ENCODE measurements at regions not wholly inside any gene's neighbourhood (a gene's known extent, or its start where the extent isn't known, plus 50 kb on each side); places are given as distances from the start of the nearest gene placed in this dataset.

DNA sequence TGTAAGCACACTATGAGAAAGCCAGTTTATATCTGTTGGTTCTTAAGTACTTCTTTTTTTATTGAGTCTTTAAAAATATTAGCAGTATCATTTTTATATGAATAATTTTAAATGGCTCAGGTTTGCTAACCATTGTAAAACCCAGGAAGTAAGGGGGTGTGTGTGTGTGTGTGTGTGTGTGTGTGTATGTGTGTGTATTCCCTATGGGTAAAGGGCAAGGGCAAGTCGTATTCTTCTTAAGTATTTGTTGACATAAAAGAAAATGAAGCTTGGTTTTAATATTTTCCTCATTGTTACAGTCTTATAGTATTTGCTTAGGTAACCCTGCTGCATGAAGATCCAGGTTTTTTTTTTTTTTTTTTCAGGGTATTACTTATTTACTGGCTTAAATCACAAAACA, 495.0 kb upstream of the B3GALT2 start:
- H3K4me1 ChIP-seq (ENCODE audit: control insufficient read depth, insufficient read depth, low read length, poor library complexity, severe bottlenecking), result no peaks in the 10 kb centered on the region
- H3K36me3 ChIP-seq (ENCODE audit: control insufficient read depth, insufficient read depth, low read length), result no peaks in the 10 kb centered on the region
- no peak overlapping the region for H3K27ac ChIP-seq (ENCODE audit: low read depth, low read length, severe bottlenecking)
- WGBS, 2 experiments (ENCODE audit: insufficient coverage in 2 of 2), result no CpG with 5 or more reads among the region's 1 CpG
- H3K4me3 ChIP-seq (ENCODE audit: extremely low read depth, insufficient read depth, low read length, poor library complexity, severe bottlenecking), result no peak overlapping the region
- no peaks in the 10 kb centered on the region for H3K9me3 ChIP-seq (ENCODE audit: control insufficient read depth, low read length)

DNA sequence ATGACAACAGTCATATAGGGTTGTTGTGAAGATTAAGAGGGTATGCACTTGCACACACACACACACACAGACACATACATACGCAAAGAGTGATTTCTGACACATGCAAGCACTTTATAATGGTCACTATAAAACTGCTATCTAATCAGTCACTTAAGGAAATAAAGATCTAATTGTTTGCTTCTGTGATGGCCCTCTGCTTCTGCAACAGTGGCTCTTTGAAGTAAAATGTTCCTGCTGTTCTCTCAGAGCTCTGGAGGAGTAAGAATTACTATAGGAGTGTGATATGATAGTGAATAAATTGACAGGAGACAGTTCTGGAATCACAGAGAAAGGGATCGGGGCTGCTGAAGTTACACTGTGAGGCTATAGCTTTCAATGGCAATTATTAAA, 494.5 kb upstream of the B3GALT2 start:
- Histone ChIP-seq H3K4me3 (ENCODE audit: extremely low read depth, insufficient read depth, low read length, poor library complexity, severe bottlenecking) (no peak overlapping the region), H3K4me1 (ENCODE audit: control insufficient read depth, insufficient read depth, low read length, poor library complexity, severe bottlenecking) (no peaks in the 10 kb centered on the region), H3K27ac (ENCODE audit: low read depth, low read length, severe bottlenecking) (no peak overlapping the region), H3K36me3 (ENCODE audit: control insufficient read depth, insufficient read depth, low read length) (no peaks in the 10 kb centered on the region), H3K9me3 (ENCODE audit: control insufficient read depth, low read length) (no peaks in the 10 kb centered on the region)
- WGBS, 2 experiments (ENCODE audit: insufficient coverage in 2 of 2), result no CpG with 5 or more reads among the region's 2 CpGs

DNA sequence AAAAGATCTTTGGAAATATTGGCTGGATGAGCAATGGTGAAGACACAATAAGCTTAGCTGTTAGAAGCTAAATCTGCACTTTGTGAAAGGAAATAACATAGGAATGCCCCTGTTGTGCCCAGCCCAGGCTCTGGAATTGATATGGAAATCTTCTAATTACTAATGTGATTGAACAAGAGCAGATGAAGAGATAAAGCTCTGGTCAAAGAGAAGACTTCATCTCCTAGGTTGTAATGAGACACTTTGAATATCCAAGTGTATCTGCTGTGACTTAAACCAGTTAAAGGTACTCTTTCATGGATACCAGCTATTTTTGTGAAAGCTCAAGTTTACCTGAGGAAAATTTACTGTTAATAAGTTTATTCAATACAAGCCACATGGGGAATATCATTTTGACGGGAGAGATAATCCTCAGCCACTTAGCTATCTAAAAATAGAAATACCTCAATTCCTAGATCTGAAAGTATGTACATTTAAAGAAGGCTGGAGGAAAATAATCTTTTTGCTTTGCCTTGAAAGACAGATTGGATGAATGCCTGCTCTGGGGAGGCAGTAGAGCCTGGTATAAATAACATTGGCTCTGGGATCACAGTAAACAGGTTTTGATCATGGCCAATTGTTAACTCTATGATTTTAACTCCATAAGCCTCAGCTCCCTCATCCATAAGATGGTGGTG, 494.0 kb upstream of the B3GALT2 start:
- H3K36me3 ChIP-seq (ENCODE audit: control insufficient read depth, insufficient read depth, low read length), result no peaks in the 10 kb centered on the region
- H3K27ac ChIP-seq (ENCODE audit: low read depth, low read length, severe bottlenecking), result no peak overlapping the region
- no peaks in the 10 kb centered on the region for H3K9me3 ChIP-seq (ENCODE audit: control insufficient read depth, low read length)
- no peak overlapping the region for H3K4me3 ChIP-seq (ENCODE audit: extremely low read depth, insufficient read depth, low read length, poor library complexity, severe bottlenecking)
- no peaks in the 10 kb centered on the region for H3K4me1 ChIP-seq (ENCODE audit: control insufficient read depth, insufficient read depth, low read length, poor library complexity, severe bottlenecking)
- no CpG with 5 or more reads among the region's 1 CpG for WGBS, 2 experiments (ENCODE audit: insufficient coverage in 2 of 2)

DNA sequence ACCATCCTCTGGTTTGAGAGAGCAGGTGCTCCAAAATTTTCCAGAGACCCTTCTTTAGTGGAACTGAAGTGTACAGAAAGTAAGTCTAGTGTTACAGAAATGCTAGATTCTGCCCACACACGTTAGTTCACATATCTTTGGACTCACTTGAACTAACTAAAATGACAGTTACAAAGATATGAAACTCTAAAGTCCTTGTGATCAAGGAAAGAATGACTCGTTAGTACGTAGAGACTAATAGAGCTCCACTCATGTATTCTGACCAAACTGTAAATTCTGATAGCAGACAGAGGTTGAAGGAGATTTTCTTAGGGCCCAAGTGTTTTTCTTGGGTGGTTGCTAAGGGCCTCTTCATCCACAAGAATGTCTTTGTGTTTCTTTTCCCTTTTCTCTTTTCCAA, 491.5 kb upstream of the B3GALT2 start:
- H3K4me3 ChIP-seq (ENCODE audit: extremely low read depth, insufficient read depth, low read length, poor library complexity, severe bottlenecking), result no peak overlapping the region
- no peaks in the 10 kb centered on the region for H3K4me1 ChIP-seq (ENCODE audit: control insufficient read depth, insufficient read depth, low read length, poor library complexity, severe bottlenecking)
- H3K36me3 ChIP-seq (ENCODE audit: control insufficient read depth, insufficient read depth, low read length), result no peaks in the 10 kb centered on the region
- no peak overlapping the region for H3K27ac ChIP-seq (ENCODE audit: low read depth, low read length, severe bottlenecking)
- WGBS, 2 experiments (ENCODE audit: insufficient coverage in 2 of 2), result 100% methylated on average over 2 of the region's 3 CpGs; no CpG with 5 or more reads in 1 of the 2 experiments
- no peaks in the 10 kb centered on the region for H3K9me3 ChIP-seq (ENCODE audit: control insufficient read depth, low read length)

DNA sequence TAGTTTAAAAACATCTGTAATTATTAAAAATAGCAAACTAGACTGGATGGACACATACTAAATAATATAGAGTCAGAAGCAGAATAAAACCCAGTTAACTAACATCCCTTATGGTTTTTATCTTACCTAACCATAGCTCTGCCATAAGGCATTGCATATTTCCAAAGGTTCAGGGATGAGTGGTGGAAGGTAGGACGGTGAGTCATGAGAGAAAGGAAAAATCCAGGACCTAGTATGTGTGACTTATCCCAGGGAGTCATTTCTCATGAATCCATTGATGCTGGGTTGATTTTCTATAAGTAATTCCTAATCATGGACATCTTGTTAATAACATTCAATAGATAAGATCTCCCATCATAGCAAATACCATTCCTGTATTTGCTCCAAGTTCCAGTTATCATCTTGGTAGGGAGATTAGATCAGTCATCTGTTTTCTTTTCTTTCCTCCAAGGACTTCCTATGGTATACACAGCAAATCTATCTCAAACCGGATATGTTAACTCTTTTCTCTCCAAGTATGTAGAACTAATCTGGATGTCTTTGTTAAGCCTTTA, 490.7 kb upstream of the B3GALT2 start:
- no CpG with 5 or more reads among the region's 2 CpGs for WGBS, 2 experiments (ENCODE audit: insufficient coverage in 2 of 2)
- H3K9me3 ChIP-seq (ENCODE audit: control insufficient read depth, low read length), result no peaks in the 10 kb centered on the region
- no peak overlapping the region for H3K27ac ChIP-seq (ENCODE audit: low read depth, low read length, severe bottlenecking)
- no peak overlapping the region for H3K4me3 ChIP-seq (ENCODE audit: extremely low read depth, insufficient read depth, low read length, poor library complexity, severe bottlenecking)
- no peaks in the 10 kb centered on the region for H3K4me1 ChIP-seq (ENCODE audit: control insufficient read depth, insufficient read depth, low read length, poor library complexity, severe bottlenecking)
- H3K36me3 ChIP-seq (ENCODE audit: control insufficient read depth, insufficient read depth, low read length), result no peaks in the 10 kb centered on the region

DNA sequence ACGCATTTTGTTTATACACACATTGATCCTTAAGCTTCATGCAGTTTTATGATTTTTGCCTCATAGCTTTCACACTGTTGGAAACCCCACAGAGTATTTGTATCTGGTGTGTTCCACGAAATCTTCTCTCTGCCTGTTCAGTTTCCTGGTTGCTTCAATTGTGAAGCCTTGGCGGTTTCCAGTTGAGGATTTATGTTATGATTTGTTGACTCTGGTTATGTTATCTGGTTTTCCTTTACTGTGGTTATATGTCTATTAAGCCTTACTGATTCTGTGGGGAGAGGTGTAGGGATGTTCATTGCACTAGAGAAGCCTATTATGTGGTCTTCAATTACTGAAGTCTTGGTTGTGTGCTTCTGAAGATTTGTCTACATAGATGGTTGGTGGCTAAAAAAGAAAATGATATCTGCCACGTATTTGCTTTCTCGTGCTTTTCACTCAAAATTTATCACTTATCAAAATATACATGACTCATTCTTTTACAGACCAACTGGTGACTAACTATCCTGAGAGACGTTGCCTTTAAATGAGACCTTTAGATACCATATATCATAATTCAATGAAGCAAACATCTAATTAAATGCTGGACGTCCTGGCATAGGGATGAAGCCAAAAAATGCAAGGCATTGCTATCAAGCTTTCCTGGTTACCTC, 488.0 kb upstream of the B3GALT2 start:
- no peaks in the 10 kb centered on the region for H3K36me3 ChIP-seq (ENCODE audit: control insufficient read depth, insufficient read depth, low read length)
- no peaks in the 10 kb centered on the region for H3K4me1 ChIP-seq (ENCODE audit: control insufficient read depth, insufficient read depth, low read length, poor library complexity, severe bottlenecking)
- H3K9me3 ChIP-seq (ENCODE audit: control insufficient read depth, low read length), result no peaks in the 10 kb centered on the region
- WGBS, 2 experiments (ENCODE audit: insufficient coverage in 2 of 2), result 95 to 100% methylated on average over 2 to 4 of the region's 7 CpGs
- no peak overlapping the region for H3K4me3 ChIP-seq (ENCODE audit: extremely low read depth, insufficient read depth, low read length, poor library complexity, severe bottlenecking)
- H3K27ac ChIP-seq (ENCODE audit: low read depth, low read length, severe bottlenecking), result no peak overlapping the region

DNA sequence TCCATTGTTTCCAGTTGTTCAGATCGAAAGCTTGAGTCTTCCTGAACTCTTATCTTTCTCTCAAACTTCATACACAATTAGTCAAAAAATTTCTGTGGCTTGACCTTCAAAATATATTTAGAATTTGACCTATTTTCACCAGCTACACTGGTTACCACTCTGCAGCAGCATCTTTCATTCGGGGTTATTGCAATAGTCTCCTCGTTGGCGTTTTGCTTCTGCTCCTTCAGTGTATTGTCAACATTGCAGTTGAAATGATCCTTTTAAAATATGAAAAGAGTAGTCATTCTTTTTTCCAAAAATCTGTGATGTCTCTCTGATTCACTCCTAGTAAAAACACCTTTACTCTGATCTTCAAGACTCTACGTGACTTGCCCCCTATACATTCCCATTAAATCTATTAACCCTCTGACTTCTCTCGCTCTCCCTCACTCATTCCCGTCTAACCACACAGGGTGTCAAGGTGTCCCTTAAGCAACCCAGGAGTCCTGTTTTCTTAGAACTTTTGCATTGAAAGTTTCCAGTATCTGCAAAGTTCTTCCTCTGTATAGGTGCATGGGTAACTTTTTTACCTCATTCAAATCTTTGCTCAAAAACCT, 480.2 kb upstream of the B3GALT2 start:
- Histone ChIP-seq H3K27ac (ENCODE audit: low read depth, low read length, severe bottlenecking) (no peak overlapping the region), H3K9me3 (ENCODE audit: control insufficient read depth, low read length) (no peaks in the 10 kb centered on the region), H3K4me3 (ENCODE audit: extremely low read depth, insufficient read depth, low read length, poor library complexity, severe bottlenecking) (no peak overlapping the region), H3K36me3 (ENCODE audit: control insufficient read depth, insufficient read depth, low read length) (no peaks in the 10 kb centered on the region), H3K4me1 (ENCODE audit: control insufficient read depth, insufficient read depth, low read length, poor library complexity, severe bottlenecking) (no peaks in the 10 kb centered on the region)
- WGBS, 2 experiments (ENCODE audit: insufficient coverage in 2 of 2), result 94 to 98% methylated on average over 3 to 6 of the region's 7 CpGs

DNA sequence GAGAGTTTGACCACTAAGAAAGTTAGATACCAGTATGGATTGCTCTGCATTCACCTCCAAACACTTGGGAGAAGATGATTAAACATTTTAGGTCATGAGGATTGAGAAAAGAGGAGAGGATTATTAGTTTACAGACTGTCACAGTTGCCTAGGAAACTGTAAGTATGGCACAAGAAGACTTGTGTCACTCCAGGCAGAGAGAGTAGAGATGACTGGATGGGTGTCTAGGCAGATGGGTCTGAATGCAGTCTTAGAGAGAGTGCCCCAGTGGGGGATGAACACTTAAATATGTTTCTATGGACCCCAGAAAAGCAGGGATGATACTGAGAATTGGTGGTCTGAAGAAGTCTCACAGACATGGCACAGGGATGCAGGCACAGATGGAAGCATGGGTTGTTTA, 477.6 kb upstream of the B3GALT2 start:
- no peak overlapping the region for H3K4me3 ChIP-seq (ENCODE audit: extremely low read depth, insufficient read depth, low read length, poor library complexity, severe bottlenecking)
- H3K27ac ChIP-seq (ENCODE audit: low read depth, low read length, severe bottlenecking), result no peak overlapping the region
- H3K9me3 ChIP-seq (ENCODE audit: control insufficient read depth, low read length), result no peaks in the 10 kb centered on the region
- H3K4me1 ChIP-seq (ENCODE audit: control insufficient read depth, insufficient read depth, low read length, poor library complexity, severe bottlenecking), result no peaks in the 10 kb centered on the region
- H3K36me3 ChIP-seq (ENCODE audit: control insufficient read depth, insufficient read depth, low read length), result no peaks in the 10 kb centered on the region

DNA sequence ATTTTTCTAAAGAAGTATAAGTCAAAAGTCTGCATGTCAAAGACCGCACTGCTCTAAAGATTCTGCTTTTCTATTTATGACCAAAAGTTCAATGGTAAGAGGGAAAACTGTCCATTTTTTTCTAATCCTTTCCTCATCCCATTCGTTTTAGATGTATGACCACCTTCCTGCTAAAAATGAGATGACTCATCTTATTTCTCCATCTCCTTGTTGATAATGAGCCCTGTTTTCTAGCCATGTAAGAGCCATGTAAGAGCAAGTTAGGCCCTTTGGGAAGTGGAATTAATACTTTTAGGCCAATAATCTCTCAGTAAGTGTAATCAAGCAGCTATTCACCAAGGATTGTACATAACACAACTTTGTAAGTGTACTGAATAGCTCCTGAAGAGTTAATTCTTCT, 475.6 kb upstream of the B3GALT2 start:
- no peaks in the 10 kb centered on the region for H3K9me3 ChIP-seq (ENCODE audit: control insufficient read depth, low read length)
- WGBS, 2 experiments (ENCODE audit: insufficient coverage in 2 of 2), result 86% methylated on average over 1 of the region's 2 CpGs; no CpG with 5 or more reads in 1 of the 2 experiments
- no peaks in the 10 kb centered on the region for H3K36me3 ChIP-seq (ENCODE audit: control insufficient read depth, insufficient read depth, low read length)
- no peak overlapping the region for H3K4me3 ChIP-seq (ENCODE audit: extremely low read depth, insufficient read depth, low read length, poor library complexity, severe bottlenecking)
- H3K27ac ChIP-seq (ENCODE audit: low read depth, low read length, severe bottlenecking), result no peak overlapping the region
- H3K4me1 ChIP-seq (ENCODE audit: control insufficient read depth, insufficient read depth, low read length, poor library complexity, severe bottlenecking), result no peaks in the 10 kb centered on the region

DNA sequence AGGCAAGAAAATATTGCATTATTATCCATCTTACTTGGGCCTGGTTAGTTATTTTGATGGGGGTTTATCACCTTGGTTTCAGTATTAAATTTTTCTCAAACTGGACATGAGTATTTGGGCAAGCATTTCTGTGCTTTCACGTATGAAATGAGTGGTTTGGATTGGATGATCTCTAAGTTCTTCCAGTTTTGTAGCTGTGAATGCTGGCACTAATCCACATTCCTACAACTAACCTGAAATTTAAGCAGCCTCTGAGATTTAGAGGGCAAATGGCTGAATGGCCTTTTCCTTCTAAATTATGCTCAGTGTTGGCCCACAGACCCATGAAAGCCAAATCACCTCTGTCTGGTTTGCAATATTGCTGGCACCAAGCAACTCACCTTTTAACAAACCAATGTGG, 475.0 kb upstream of the B3GALT2 start:
- no peaks in the 10 kb centered on the region for H3K36me3 ChIP-seq (ENCODE audit: control insufficient read depth, insufficient read depth, low read length)
- H3K4me1 ChIP-seq (ENCODE audit: control insufficient read depth, insufficient read depth, low read length, poor library complexity, severe bottlenecking), result no peaks in the 10 kb centered on the region
- no peaks in the 10 kb centered on the region for H3K9me3 ChIP-seq (ENCODE audit: control insufficient read depth, low read length)
- WGBS, 2 experiments (ENCODE audit: insufficient coverage in 2 of 2), result no CpG with 5 or more reads among the region's 1 CpG
- H3K4me3 ChIP-seq (ENCODE audit: extremely low read depth, insufficient read depth, low read length, poor library complexity, severe bottlenecking), result no peak overlapping the region
- no peak overlapping the region for H3K27ac ChIP-seq (ENCODE audit: low read depth, low read length, severe bottlenecking)

DNA sequence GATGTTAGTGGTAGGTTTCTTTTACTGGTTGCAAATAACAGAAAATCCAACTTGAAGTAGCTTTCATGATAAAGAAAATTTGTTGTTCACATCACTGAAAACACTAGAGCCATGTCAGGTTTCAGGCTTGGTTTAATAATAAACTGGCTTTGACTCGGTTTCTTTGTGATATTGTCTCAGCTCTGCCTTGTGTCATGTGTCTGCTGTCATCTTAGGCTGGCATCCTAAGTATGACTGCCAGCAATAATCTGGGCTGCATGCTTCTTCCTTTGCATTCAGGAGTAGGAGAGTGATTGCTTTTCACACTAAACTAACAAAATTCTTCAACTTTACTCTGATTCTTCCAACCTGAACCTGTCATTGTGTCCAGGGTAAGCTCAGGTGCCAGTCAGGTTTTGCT, 474.0 kb upstream of the B3GALT2 start:
- 80 to 89% methylated on average over 1 of the region's 1 CpG for WGBS, 2 experiments (ENCODE audit: insufficient coverage in 2 of 2)
- Histone ChIP-seq H3K4me1 (ENCODE audit: control insufficient read depth, insufficient read depth, low read length, poor library complexity, severe bottlenecking) (no peaks in the 10 kb centered on the region), H3K27ac (ENCODE audit: low read depth, low read length, severe bottlenecking) (no peak overlapping the region), H3K9me3 (ENCODE audit: control insufficient read depth, low read length) (no peaks in the 10 kb centered on the region), H3K36me3 (ENCODE audit: control insufficient read depth, insufficient read depth, low read length) (no peaks in the 10 kb centered on the region), H3K4me3 (ENCODE audit: extremely low read depth, insufficient read depth, low read length, poor library complexity, severe bottlenecking) (no peak overlapping the region)
